Epithelial cell of proximal tubule (primary cell): ENCODE measurements at regions not wholly inside any gene's neighbourhood (a gene's known extent, or its start where the extent isn't known, plus 50 kb on each side); places are given as distances from the start of the nearest gene placed in this dataset.

Source experiments
- DNase-seq: peaks from one replicate; pipeline ENCODE4 v3.0.0-alpha.2; 2011; ENCODE audit warnings: low read depth
- H3K4me3 ChIP-seq: 2 replicates; pipeline ENCODE4 v1.5.1; 2011; ENCODE audit warnings: low read depth, mild to moderate bottlenecking, low read length
- CTCF ChIP-seq: conservative IDR thresholded peaks from 2 replicates; pipeline ENCODE4 v1.5.1; 2012; ENCODE audit warnings: low read depth, mild to moderate bottlenecking, low read length

- no peak for DNase-seq
- TF ChIP-seq CTCF, result no peak
- H3K4me3 ChIP-seq, result no peak overlapping the region
Measured at GRCh38 chr11:91927448-91927847, 297.2 kb upstream of the FAT3 start.

GRCh38 chr11:91926965-91927364, 297.7 kb upstream of the FAT3 start:
- no peak for TF ChIP-seq CTCF
- H3K4me3 ChIP-seq, result no peak overlapping the region
- no peak for DNase-seq

GRCh38 chr11:91922846-91923245, 301.8 kb upstream of the FAT3 start:
- no peak for TF ChIP-seq CTCF
- H3K4me3 ChIP-seq, result no peak overlapping the region
- no peak for DNase-seq

- DNase-seq, result peak; percentile 81
- no peak for TF ChIP-seq CTCF
Measured at GRCh38 chr11:91921974-91922373, 302.6 kb upstream of the FAT3 start.

GRCh38 chr11:91913407-91913806, 311.2 kb upstream of the FAT3 start:
- TF ChIP-seq CTCF, result no peak
- no peak for DNase-seq
- no peak overlapping the region for H3K4me3 ChIP-seq

More at GRCh38 chr11:91921974-91922373, 302.6 kb upstream of the FAT3 start:
- H3K4me3 ChIP-seq, result no peak overlapping the region

- no peak for DNase-seq
- TF ChIP-seq CTCF, result no peak
- no peak overlapping the region for H3K4me3 ChIP-seq
Measured at GRCh38 chr11:91912322-91912721, 312.3 kb upstream of the FAT3 start.

- no peak overlapping the region for H3K4me3 ChIP-seq
- TF ChIP-seq CTCF, result no peak
- no peak for DNase-seq
Measured at GRCh38 chr11:91906871-91907624, 317.6 kb upstream of the FAT3 start.
